ENCODE measurements at regions not wholly inside any gene's neighbourhood (a gene's known extent, or its start where the extent isn't known, plus 50 kb on each side); places are given as distances from the start of the nearest gene placed in this dataset.

DNA sequence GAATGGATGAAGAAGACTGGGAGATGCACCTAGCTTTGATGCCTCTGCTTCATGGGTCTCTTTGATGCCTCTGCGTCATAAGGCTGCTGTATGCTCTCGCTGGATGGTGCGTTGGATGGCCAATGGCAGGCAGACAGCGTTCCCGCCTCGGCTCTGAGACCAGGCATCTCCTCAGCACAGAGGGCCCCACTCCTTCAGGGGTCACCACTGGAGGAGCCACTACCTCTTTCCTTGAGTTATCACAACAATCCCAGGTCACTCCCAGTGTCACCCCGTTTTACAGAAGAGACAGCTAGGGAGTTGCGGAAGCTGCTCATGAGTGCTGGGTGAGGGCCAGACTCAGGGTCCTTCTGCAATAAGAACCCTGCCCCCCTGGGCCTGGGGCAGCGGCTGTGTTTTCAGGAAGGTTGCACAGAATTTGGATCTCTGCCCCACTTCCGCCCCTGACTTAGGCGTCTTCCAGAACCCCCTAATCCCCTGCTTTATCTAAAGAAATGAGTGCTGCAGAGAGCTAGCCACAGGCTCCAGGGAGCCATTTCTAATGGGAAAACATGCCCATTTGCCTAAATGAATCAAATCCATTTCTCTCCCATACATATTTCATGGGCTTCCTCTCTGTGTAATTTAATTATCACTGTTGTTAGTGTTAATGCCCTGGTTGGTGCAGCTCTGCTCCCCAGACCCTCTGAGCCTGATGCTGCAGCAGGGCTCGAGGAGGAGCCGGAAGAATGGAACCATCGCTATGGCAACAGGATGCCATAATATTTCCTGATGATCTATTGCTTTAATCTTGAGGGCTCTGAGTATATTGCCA lies 131.8 kb upstream of the HS6ST1 start:
- Mint-ChIP-seq H3K27ac (no peak overlapping the region), H3K36me3 (ENCODE audit: low read depth) (no peaks in the 10 kb centered on the region), H3K4me3 (no peak overlapping the region), H3K4me1 (ENCODE audit: low read depth) (no peaks in the 10 kb centered on the region), H3K27me3 (ENCODE audit: low read depth) (peaks cover 3% of the 10 kb centered on the region), H3K9me3 (no peaks in the 10 kb centered on the region)
- DNase-seq, result no peak
- intact Hi-C loops (cut with micrococcal nuclease), result no loop called here
- CTCF ChIA-PET, result no interaction called here

DNA sequence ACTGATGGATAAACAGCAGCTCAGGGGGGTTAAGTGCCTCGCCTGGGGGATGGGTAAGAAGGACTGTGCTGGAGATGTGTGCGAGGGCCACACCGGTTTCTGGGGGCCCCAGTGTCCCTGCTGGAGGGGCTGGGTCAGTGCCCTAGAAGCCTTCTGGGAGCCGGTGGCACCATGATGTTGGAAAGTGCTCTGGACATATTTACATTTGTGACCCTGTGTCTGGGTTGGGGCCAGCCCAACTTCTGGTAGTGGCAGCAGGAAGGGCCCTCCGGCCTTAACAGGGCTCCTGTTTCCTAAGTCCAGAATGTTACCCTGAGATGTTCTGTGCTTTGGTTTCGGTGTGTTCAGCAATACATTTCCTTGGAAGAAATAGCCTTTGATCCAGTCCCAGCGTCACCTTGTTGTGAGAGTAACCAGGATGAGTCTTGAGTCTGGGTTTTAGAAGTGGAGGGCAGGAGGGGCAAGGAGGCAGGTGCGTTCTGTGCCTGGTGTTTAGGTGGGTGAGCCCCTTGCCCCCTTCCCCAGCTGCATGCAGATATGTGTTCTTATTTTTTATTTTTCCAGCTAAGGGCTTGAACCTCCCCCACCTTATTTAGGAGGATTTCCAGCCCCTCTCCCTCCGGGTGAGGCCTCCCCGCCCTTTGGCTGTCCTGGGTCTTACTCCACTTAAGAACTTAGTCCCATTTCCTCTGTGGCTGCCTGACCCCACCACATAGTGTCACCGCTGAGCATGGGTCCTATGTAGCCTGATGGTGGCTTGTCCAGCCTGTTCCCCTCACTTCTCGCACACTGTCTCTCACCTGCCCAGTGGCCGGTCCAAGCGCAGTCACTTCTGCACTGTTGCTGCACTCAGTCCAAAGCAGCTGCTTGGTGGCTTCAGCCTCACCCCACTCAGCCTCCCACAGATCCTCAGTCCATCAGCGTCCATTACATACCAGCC lies 132.7 kb upstream of the HS6ST1 start:
- H3K27me3 Mint-ChIP-seq (ENCODE audit: low read depth), result peaks cover 5% of the 10 kb centered on the region
- intact Hi-C loops (cut with micrococcal nuclease), result no loop called here
- no peaks in the 10 kb centered on the region for H3K36me3 Mint-ChIP-seq (ENCODE audit: low read depth)
- H3K27ac Mint-ChIP-seq, result no peak overlapping the region
- CTCF ChIA-PET, result no interaction called here
- H3K4me1 Mint-ChIP-seq (ENCODE audit: low read depth), result no peaks in the 10 kb centered on the region
- no peak overlapping the region for H3K4me3 Mint-ChIP-seq
- no peaks in the 10 kb centered on the region for H3K9me3 Mint-ChIP-seq
- DNase-seq, result no peak

DNA sequence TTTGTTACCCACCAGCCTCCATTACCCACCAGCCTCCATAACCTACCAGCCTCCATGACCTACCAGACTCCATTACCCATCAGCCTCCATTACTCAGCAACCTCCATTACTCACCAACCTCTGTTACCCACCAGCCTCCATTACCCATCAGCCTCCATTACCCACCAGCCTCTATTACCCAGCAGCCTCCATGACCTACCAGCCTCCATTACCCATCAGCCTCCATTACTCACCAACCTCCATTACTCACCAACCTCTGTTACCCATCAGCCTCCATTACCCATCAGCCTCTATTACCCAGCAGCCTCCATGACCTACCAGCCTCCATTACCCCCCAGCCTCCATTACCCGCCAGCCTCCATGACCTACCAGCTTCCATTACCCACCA lies 133.3 kb upstream of the HS6ST1 start:
- intact Hi-C loops (cut with micrococcal nuclease), result no loop called here
- DNase-seq, result no peak
- H3K4me3 Mint-ChIP-seq, result no peak overlapping the region
- no peaks in the 10 kb centered on the region for H3K36me3 Mint-ChIP-seq (ENCODE audit: low read depth)
- no peaks in the 10 kb centered on the region for H3K4me1 Mint-ChIP-seq (ENCODE audit: low read depth)
- H3K9me3 Mint-ChIP-seq, result no peaks in the 10 kb centered on the region
- CTCF ChIA-PET, result no interaction called here
- peaks cover 8% of the 10 kb centered on the region for H3K27me3 Mint-ChIP-seq (ENCODE audit: low read depth)
- no peak overlapping the region for H3K27ac Mint-ChIP-seq

DNA sequence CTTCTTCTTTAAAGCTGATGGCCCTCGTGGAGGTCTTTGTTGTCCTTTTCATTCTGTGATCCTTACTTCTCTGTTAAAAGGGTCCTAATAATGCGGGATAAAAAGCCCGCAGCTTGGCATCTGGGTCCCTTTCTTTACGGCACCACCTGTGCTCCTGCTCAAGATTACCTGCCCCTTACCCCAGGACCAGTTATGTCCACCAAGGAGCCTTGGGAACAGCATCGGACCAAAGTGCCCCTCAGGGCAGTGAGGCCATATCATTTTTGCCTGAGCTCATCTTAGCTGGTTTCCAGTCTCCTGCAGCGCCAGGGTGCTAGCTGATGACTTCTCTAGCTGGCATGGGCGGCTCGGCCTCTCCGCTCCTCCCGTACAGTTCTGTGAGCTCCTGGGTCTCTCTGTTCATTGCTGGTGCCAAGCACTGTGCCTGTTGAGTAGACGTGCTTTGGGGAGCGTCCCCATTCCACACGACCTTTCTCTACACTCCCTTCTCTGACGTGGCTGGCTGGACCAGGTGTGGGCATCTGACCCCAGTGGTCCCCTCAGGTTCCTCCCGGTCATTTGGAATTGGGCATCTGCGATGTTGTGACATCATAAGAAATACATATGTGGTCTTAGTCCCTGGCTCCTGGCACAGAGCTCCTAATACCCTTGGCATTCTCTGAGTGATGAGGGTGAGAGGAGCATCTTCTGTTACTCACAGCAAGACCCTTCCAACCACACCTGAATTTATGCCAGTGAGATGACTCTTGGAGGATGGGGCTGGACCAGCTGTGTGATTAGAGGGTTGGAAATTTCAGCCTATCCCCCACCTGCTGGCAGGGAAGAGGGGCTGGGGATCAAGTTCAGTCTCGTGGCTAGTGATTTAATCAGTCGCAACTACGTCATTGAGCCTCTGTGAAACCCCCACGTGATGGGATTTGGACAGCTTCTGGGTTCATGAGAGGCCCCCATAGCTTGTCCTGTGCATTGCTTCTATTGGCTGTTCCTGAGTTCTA lies 134.2 kb upstream of the HS6ST1 start:
- intact Hi-C loops (cut with micrococcal nuclease), result no loop called here
- Mint-ChIP-seq H3K27ac (no peak overlapping the region), H3K4me3 (no peak overlapping the region), H3K27me3 (ENCODE audit: low read depth) (peaks cover 10% of the 10 kb centered on the region), H3K4me1 (ENCODE audit: low read depth) (no peaks in the 10 kb centered on the region), H3K9me3 (no peaks in the 10 kb centered on the region), H3K36me3 (ENCODE audit: low read depth) (no peaks in the 10 kb centered on the region)
- no peak for DNase-seq
- CTCF ChIA-PET, result no interaction called here

DNA sequence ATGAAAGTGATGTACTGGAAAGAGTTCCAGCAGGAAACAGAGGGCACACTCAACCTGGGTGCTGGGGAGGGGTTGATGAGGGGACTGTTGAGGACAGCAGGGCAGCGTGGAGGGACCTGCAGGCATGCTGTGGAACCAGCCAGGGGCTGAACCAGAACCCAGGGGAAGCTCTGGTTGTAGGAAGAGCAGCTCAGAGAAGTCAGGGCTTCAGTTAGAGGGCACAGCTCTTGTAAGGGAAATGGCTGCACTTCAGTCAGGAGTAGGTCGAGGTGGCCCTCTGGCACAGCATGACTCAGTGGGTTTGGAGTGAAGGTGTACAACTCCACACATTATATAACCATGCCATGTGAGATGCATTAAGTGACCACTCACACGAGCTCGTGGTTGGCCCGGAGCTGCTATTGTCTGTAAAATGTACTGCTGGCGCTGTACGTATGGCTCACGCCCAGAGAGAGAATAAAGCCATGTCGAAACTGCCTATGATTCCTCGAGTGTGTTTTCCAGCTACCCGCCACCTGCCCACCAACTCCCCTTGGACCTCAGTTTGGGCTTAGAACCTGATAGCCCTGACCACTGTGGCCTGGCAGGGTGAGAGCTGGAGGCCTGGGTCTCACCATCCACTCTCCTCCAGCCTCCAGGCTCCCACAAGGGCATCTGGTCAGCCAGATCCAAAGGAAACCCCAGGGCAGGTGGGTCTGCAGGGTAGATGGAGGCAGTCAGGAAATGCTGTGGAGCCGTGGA lies 136.5 kb upstream of the HS6ST1 start:
- Mint-ChIP-seq H3K4me1 (ENCODE audit: low read depth) (no peaks in the 10 kb centered on the region), H3K9me3 (no peaks in the 10 kb centered on the region), H3K27ac (no peak overlapping the region), H3K27me3 (ENCODE audit: low read depth) (peaks cover 12% of the 10 kb centered on the region), H3K36me3 (ENCODE audit: low read depth) (no peaks in the 10 kb centered on the region), H3K4me3 (no peak overlapping the region)
- CTCF ChIA-PET, result no interaction called here
- intact Hi-C loops (cut with micrococcal nuclease), result no loop called here
- DNase-seq, result no peak

DNA sequence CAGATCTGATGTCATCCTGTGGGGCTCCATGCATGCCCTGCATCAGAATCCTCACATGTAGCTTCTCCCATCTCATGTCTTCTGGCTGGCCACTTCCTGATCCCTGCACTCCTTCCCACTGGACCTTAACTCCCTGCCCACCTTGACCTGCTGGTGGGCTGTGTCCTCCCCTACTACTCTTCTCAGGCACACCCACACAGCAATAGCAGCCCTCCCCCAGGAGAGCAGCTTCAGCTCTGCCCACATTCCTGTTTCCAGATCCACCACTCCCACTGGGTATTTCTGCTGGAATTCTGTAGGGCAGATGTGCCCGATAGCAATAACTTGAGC lies 137.0 kb upstream of the HS6ST1 start:
- no peaks in the 10 kb centered on the region for H3K9me3 Mint-ChIP-seq
- no peak overlapping the region for H3K27ac Mint-ChIP-seq
- CTCF ChIA-PET, result no interaction called here
- peaks cover 12% of the 10 kb centered on the region for H3K27me3 Mint-ChIP-seq (ENCODE audit: low read depth)
- H3K4me3 Mint-ChIP-seq, result no peak overlapping the region
- intact Hi-C loops (cut with micrococcal nuclease), result no loop called here
- no peak for DNase-seq
- no peaks in the 10 kb centered on the region for H3K36me3 Mint-ChIP-seq (ENCODE audit: low read depth)
- H3K4me1 Mint-ChIP-seq (ENCODE audit: low read depth), result no peaks in the 10 kb centered on the region

DNA sequence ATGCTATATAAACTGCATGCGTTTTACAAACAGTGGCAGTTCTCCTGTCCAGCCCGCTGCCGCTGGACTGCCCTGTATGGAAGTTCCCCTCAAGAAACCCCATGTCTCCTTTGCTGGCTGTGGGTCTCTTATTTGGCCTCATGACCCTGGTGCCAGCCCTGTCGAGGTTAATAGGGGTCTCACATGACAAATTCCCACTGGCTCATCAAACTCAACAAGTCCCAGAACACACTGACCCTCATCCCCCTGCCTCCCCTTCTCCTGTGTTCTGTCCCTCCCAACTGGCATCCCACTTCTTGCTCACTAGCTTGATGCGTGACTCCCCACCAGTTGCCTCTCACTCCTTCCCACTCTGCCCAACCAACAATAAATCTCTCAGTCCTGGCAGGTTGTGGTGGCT lies 137.6 kb upstream of the HS6ST1 start:
- H3K27ac Mint-ChIP-seq, result no peak overlapping the region
- CTCF ChIA-PET, result no interaction called here
- no peaks in the 10 kb centered on the region for H3K9me3 Mint-ChIP-seq
- no peaks in the 10 kb centered on the region for H3K36me3 Mint-ChIP-seq (ENCODE audit: low read depth)
- no peak for DNase-seq
- intact Hi-C loops (cut with micrococcal nuclease), result no loop called here
- H3K27me3 Mint-ChIP-seq (ENCODE audit: low read depth), result peaks cover 12% of the 10 kb centered on the region
- no peak overlapping the region for H3K4me3 Mint-ChIP-seq
- H3K4me1 Mint-ChIP-seq (ENCODE audit: low read depth), result no peaks in the 10 kb centered on the region

DNA sequence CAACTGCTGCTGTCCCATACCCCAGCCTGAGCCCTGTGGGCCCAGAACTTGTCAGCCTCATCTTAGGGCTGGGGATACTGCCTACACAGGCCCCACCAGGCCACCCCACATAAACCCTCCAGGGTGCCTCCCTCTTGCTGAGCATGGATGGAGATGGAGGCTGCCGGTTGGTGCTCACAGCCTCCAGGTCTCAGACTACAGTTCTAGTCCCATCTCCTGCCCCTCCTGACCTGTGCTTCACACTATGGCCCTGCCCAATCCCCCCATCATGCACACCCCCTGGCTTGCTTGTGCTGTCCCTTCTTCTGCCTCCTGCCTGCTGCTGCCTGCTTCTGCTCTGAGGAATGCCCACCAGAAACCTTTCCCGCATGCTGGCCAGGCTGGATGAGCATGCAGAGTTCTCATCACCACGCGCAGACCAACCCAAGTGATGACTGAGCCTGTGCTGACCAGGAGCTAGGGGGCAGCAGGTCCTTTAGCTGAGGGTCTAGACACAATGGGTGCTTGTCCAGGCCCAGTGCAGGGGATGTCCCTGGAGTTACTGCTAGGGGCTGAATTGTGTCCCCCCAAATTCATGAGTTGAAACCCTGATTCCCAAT lies 138.4 kb upstream of the HS6ST1 start:
- H3K36me3 Mint-ChIP-seq (ENCODE audit: low read depth), result no peaks in the 10 kb centered on the region
- H3K27ac Mint-ChIP-seq, result no peak overlapping the region
- peaks cover 12% of the 10 kb centered on the region for H3K27me3 Mint-ChIP-seq (ENCODE audit: low read depth)
- no peak overlapping the region for H3K4me3 Mint-ChIP-seq
- no peaks in the 10 kb centered on the region for H3K4me1 Mint-ChIP-seq (ENCODE audit: low read depth)
- DNase-seq, result no peak
- H3K9me3 Mint-ChIP-seq, result no peaks in the 10 kb centered on the region
- CTCF ChIA-PET, result no interaction called here
- intact Hi-C loops (cut with micrococcal nuclease), result no loop called here

DNA sequence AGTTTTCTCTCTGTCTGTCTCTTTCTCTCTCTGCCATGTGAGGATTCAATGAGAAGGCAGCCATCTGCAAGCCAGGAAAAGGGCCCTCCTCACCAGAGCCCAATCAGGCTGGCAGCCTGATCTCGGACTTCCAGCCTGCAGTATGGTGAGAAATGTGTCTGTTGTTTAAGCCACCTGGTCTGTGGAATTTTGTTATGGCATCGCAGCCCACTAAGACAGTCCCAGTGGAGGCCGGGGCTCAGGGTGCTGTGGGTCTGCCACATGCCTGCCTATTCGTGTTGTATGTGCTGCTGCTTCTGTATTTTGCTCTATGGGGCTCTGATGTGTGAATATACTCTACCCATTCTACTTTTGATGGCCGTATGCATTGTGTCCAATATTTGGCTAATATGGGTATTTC lies 139.0 kb upstream of the HS6ST1 start:
- intact Hi-C loops (cut with micrococcal nuclease), result no loop called here
- H3K4me1 Mint-ChIP-seq (ENCODE audit: low read depth), result no peaks in the 10 kb centered on the region
- no peak overlapping the region for H3K27ac Mint-ChIP-seq
- peaks cover 12% of the 10 kb centered on the region for H3K27me3 Mint-ChIP-seq (ENCODE audit: low read depth)
- DNase-seq, result no peak
- CTCF ChIA-PET, result no interaction called here
- H3K36me3 Mint-ChIP-seq (ENCODE audit: low read depth), result no peaks in the 10 kb centered on the region
- no peak overlapping the region for H3K4me3 Mint-ChIP-seq
- H3K9me3 Mint-ChIP-seq, result no peaks in the 10 kb centered on the region

DNA sequence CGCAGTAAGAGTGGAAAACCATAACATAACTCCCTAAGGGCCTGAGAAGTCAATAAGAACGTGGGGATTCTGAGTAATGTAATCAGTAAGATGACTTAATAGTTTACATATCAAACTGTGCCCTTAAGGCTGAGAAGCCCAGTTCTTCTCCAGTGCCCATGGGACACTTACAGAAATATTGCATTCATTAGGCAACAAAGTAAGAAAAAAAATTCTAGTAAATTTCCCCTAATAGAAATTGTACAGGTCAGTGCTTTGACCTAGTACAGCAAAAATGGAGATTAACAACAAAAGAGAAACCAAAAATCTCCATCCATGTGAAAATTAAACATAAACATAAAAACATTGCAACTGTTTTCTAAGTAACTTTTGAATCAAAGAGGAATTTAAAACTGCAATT lies 139.8 kb upstream of the HS6ST1 start:
- no peak overlapping the region for H3K27ac Mint-ChIP-seq
- H3K4me3 Mint-ChIP-seq, result no peak overlapping the region
- no peaks in the 10 kb centered on the region for H3K9me3 Mint-ChIP-seq
- CTCF ChIA-PET, result no interaction called here
- intact Hi-C loops (cut with micrococcal nuclease), result no loop called here
- no peaks in the 10 kb centered on the region for H3K4me1 Mint-ChIP-seq (ENCODE audit: low read depth)
- H3K27me3 Mint-ChIP-seq (ENCODE audit: low read depth), result peaks cover 9% of the 10 kb centered on the region
- no peak for DNase-seq
- H3K36me3 Mint-ChIP-seq (ENCODE audit: low read depth), result no peaks in the 10 kb centered on the region

DNA sequence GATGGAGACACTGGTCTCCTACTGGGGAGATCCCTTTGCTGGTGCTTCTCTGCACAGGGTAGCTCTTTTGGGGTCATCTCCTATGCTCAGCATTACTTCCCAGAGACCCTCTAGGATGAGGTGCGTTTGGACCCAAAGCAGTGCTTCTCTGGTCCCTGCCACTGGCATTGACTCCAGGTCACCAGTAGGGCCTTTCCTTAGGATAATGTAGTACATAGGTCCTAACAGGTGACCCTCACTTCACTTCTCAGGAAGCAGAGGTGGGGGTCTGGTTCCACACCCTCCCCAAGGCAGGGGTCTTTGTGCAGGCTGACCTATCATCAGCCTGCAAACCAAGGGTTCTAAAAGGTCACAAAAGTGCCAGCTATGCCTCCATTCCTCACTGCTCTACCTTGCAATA lies 145.8 kb upstream of the HS6ST1 start:
- CTCF ChIA-PET, result no interaction called here
- Mint-ChIP-seq H3K4me3 (no peak overlapping the region), H3K27me3 (ENCODE audit: low read depth) (no peaks in the 10 kb centered on the region), H3K36me3 (ENCODE audit: low read depth) (peaks cover 1% of the 10 kb centered on the region), H3K9me3 (peaks cover 18% of the 10 kb centered on the region), H3K4me1 (ENCODE audit: low read depth) (no peaks in the 10 kb centered on the region), H3K27ac (no peak overlapping the region)
- intact Hi-C loops (cut with micrococcal nuclease), result no loop called here
- no peak for DNase-seq

Data from activated naive CD4-positive, alpha-beta T cell treated with anti-CD3 and anti-CD28 coated beads for 36 hours (primary cell).